KMS-11 (cell line): ENCODE measurements at regions not wholly inside any gene's neighbourhood (a gene's known extent, or its start where the extent isn't known, plus 50 kb on each side); places are given as distances from the start of the nearest gene placed in this dataset.

ENCODE experiments used
- H2AFZ ChIP-seq: fragments of 200-600 bp; sonication (generic); 2 replicates; pipeline ENCODE4 v1.6.1; 2016; ENCODE audit warnings: antibody characterized with exemption, mixed run types, low read depth
- H3K27ac ChIP-seq: fragments of 200-600 bp; sonication (generic); 2 replicates; pipeline ENCODE4 v1.6.1; 2016; ENCODE audit warnings: mild to moderate bottlenecking, mixed run types
- H3K27me3 ChIP-seq: fragments of 200-600 bp; sonication (generic); 2 replicates; pipeline ENCODE4 v1.6.1; 2017; ENCODE audit warnings: mild to moderate bottlenecking, low read depth, mixed run types, moderate library complexity; ENCODE audit not compliant: insufficient read depth
- H3K36me3 ChIP-seq: fragments of 200-600 bp; sonication (generic); 2 replicates; pipeline ENCODE4 v1.6.1; 2017; ENCODE audit warnings: mild to moderate bottlenecking, mixed run types; ENCODE audit not compliant: insufficient read depth
- H3K4me1 ChIP-seq: fragments of 200-600 bp; sonication (generic); 2 replicates; pipeline ENCODE4 v1.6.1; 2016; ENCODE audit warnings: mild to moderate bottlenecking, low read depth, mixed run types; ENCODE audit not compliant: poor library complexity, severe bottlenecking
- H3K4me2 ChIP-seq: fragments of 200-600 bp; sonication (generic); 2 replicates; pipeline ENCODE4 v1.7.0; 2016; ENCODE audit warnings: mild to moderate bottlenecking, mixed run types
- H3K4me3 ChIP-seq: fragments of 200-600 bp; sonication (generic); IDR thresholded peaks from 2 replicates; pipeline ENCODE4 v1.6.1; 2017; ENCODE audit warnings: low read depth, low read length, mixed read lengths; ENCODE audit not compliant: insufficient read depth
- H3K79me2 ChIP-seq: fragments of 200-600 bp; sonication (generic); 2 replicates; pipeline ENCODE4 v1.6.1; 2016; ENCODE audit warnings: low read depth, mixed run types; ENCODE audit not compliant: insufficient read depth
- H3K9ac ChIP-seq: fragments of 200-600 bp; sonication (generic); 2 replicates; pipeline ENCODE4 v1.6.1; 2016; ENCODE audit warnings: mild to moderate bottlenecking, mixed run types
- H4K20me1 ChIP-seq: fragments of 200-600 bp; sonication (generic); 2 replicates; pipeline ENCODE4 v1.6.1; 2016; ENCODE audit warnings: mild to moderate bottlenecking, mixed run types; ENCODE audit not compliant: insufficient read depth
- TF ChIP-seq, protein P1 (sequence below): fragments of 200-600 bp; sonication (generic); conservative IDR thresholded peaks from 2 replicates; pipeline ENCODE4 v1.6.1; 2017; ENCODE audit warnings: low read depth, mild to moderate bottlenecking, antibody characterized with exemption, low read length, moderate library complexity, mixed read lengths

DNA sequence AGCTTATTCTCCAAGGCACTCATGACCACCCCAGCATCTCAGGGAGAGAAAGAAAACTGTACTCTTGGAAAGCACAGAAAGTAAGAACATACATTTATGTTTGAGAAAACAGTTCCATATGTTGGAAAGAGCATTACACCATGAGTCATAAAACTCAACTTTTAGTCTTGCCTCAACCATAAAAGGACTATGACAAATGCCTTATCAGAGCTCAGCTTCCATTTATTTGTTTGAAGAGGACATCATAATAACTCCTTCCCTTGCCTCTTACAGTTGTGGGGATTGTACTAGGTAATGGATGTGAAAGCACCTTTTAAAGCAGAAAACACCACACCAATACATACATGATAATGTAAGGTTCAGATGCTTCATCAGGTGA, 370.8 kb downstream of the LNPK start:
- Histone ChIP-seq H3K4me3 (no peak overlapping the region), H3K36me3 (no peaks in the 10 kb centered on the region), H4K20me1 (no peaks in the 10 kb centered on the region), H3K4me1 (no peaks in the 10 kb centered on the region), H3K27me3 (no peaks in the 10 kb centered on the region), H3K27ac (no peak overlapping the region), H3K4me2 (no peak overlapping the region), H3K9ac (no peak overlapping the region), H2AFZ (no peak overlapping the region), H3K79me2 (no peaks in the 10 kb centered on the region)
- TF ChIP-seq, protein P1, sequence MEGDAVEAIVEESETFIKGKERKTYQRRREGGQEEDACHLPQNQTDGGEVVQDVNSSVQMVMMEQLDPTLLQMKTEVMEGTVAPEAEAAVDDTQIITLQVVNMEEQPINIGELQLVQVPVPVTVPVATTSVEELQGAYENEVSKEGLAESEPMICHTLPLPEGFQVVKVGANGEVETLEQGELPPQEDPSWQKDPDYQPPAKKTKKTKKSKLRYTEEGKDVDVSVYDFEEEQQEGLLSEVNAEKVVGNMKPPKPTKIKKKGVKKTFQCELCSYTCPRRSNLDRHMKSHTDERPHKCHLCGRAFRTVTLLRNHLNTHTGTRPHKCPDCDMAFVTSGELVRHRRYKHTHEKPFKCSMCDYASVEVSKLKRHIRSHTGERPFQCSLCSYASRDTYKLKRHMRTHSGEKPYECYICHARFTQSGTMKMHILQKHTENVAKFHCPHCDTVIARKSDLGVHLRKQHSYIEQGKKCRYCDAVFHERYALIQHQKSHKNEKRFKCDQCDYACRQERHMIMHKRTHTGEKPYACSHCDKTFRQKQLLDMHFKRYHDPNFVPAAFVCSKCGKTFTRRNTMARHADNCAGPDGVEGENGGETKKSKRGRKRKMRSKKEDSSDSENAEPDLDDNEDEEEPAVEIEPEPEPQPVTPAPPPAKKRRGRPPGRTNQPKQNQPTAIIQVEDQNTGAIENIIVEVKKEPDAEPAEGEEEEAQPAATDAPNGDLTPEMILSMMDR: no peak

DNA sequence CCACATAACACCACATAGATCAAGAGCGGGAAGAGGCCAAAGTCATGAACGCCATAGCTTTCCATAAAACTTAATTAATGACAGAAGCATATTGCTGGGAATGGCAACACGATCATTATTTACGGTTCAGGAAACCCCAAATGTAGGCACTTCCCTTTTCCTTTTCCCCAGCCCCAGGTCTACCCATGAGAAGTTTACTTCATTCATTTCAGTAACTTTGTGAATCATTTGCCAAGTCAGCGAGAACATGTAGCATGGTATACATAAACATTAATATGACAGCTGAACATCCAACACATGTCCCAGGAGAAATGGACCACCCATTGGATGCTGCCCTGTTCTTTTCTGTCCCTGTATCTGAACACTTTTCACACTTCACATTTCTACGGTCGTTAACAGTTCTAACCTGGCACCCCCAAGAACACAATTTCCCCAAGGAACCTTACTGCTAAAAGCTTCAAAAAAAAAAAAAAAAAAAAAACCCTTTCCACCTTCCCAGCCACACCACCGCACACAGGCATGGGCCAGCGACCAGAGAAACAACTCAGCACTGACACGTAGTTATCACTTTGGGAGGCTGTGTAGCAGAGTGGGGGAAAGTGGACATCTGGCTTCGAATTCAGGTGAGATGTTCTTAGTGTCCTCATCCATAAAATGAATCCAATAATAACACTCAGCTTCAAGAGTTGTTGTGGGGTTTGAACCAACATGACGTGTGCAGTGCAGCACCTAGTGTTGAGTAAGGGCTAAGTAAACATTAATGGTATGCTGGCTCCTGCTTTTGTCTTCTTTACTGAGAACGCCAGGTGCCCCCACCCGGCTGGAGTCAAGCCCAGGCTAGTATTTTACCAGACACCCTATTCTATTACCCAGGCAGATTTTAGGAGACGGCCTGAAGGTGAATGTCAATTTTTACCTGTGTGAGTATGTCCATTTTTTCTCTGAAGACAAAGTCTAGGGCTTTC, 371.5 kb downstream of the LNPK start:
- TF ChIP-seq, protein P1: no peak
- no peaks in the 10 kb centered on the region for H3K36me3 ChIP-seq
- no peak overlapping the region for H3K4me3 ChIP-seq
- H3K4me2 ChIP-seq: no peak overlapping the region
- no peak overlapping the region for H3K9ac ChIP-seq
- no peak overlapping the region for H2AFZ ChIP-seq
- H3K27me3 ChIP-seq: no peaks in the 10 kb centered on the region
- no peaks in the 10 kb centered on the region for H3K79me2 ChIP-seq
- H4K20me1 ChIP-seq: no peaks in the 10 kb centered on the region
- H3K4me1 ChIP-seq: no peaks in the 10 kb centered on the region
- no peak overlapping the region for H3K27ac ChIP-seq

DNA sequence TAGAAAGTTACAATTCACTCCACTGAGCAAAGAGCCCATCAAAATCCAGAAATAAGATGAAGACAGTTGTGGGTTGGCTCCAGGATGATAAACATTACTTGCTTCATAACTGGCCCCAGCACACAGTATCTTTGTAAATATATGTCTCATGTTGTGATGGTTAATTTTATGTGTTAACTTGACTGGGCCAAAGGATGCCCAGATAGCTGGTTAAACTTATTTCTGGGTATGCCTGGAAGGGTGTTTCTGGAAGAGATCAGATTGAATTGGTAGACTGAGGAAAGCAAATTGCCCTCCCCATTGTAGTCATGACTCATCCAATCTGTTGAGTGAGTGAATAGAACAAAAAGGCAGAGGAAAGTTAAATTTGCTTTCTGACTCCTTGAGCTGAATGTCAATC, 373.8 kb downstream of the LNPK start:
- Histone ChIP-seq H3K4me2 (no peak overlapping the region), H3K4me1 (no peaks in the 10 kb centered on the region), H3K79me2 (no peaks in the 10 kb centered on the region), H2AFZ (no peak overlapping the region), H3K36me3 (no peaks in the 10 kb centered on the region), H3K27me3 (no peaks in the 10 kb centered on the region), H4K20me1 (no peaks in the 10 kb centered on the region), H3K9ac (no peak overlapping the region), H3K27ac (no peak overlapping the region), H3K4me3 (no peak overlapping the region)
- TF ChIP-seq, protein P1: no peak

DNA sequence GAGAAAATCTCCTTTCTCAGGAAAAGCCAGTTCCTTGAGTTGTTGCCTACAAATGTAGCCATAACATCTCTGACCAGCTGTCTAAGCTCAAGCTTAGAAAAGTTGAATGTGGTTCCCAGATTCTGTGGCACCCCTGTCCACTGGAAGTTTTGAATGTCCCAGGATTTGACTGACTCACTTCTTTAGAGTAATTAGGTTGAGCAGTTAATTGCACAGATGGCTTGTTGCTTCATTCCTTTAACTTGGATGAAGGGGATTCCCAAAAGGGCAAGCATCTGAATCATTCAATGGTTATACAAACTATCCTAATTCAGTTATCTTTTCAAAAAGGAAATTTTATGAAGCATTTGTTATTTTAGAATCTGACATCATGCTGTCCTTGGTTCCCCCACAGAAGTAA, 374.7 kb downstream of the LNPK start:
- no peak overlapping the region for H3K4me3 ChIP-seq
- H3K79me2 ChIP-seq: no peaks in the 10 kb centered on the region
- H3K36me3 ChIP-seq: no peaks in the 10 kb centered on the region
- no peak overlapping the region for H2AFZ ChIP-seq
- H3K4me2 ChIP-seq: no peak overlapping the region
- no peak overlapping the region for H3K27ac ChIP-seq
- no peaks in the 10 kb centered on the region for H3K27me3 ChIP-seq
- no peaks in the 10 kb centered on the region for H4K20me1 ChIP-seq
- TF ChIP-seq, protein P1: no peak
- no peaks in the 10 kb centered on the region for H3K4me1 ChIP-seq
- no peak overlapping the region for H3K9ac ChIP-seq
